ENCODE measurements at regions not wholly inside any gene's neighbourhood (a gene's known extent, or its start where the extent isn't known, plus 50 kb on each side); places are given as distances from the start of the nearest gene placed in this dataset.
"Not testable (repeated sequence)": the region's sequence is repeated elsewhere in the genome, so short reads cannot be mapped to it uniquely, and the experiment has no call there.

DNA sequence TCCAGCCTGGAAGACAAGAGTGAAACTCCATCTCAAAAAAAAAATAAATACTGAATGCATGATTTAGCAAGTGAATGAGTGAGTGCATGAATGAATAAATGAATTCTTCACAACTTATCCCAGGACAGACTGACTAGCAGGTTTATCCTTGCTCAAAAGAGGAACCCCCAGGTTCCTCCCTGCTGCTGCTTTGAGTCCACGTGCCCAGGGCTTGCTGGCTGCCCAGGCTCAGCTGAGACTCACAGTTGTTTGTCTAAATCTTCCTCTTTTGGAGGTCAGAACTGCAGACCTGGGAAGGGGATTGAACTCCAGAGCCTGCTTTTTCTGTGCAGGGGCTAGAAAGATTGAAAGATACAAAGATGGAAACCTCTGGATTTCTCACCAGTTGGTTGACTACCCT is 117.4 kb upstream of the TMEM45B start:
- DNase-seq (ENCODE audit: low read depth in 4 of 4, low spot score in 1 of 4) = no peak

DNA sequence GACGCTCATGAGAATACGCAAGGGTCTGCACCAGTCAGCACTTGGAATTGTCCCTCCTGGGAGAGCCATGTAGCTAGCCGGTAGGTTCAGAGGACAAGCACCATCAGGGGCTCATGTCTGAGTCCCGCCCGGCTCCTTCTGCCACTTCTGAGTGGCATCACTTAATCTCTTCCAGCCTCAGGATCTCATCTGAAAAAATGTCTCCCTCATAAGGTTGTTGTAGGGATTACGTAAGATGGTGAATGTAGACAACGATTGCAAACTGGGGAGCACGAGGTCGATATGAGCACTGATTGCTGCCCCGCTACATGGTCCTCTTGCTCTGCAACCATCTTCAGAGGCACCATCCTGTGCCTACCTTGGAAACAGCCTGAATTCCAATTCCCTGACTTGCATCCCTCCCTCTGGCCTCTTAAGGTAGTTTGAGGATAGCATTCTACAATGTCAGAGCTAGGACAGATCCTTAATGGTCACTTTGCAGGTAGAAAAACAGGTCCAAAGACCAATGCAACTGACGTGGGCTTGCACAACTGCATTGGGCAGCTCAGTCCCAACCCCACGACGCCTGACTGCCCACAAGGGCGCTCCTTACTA is 115.8 kb upstream of the TMEM45B start:
- DNase-seq (ENCODE audit: low read depth in 4 of 4, low spot score in 1 of 4) = no peak

DNA sequence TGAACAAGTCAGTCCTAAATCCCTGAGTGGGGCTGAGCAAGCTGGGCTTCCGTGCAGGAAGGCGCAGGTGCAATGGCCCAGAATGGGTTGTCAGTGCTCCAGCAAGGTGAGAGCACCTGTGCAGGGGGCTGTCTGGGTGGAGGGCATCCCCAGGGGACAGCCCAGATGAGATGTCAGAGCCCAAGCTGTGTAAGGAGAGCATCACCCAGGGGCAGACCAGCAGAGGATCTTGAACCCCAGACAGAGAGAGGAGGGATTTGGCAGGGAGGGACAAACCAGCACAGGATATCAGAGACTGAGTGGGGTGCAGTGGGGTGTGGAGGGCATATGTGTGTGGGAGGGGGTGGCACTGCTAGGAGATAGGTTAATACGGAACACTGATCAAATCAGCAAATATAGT is 114.9 kb upstream of the TMEM45B start:
- no peak for DNase-seq (ENCODE audit: low read depth in 4 of 4, low spot score in 1 of 4)

- no peak for DNase-seq (ENCODE audit: low read depth in 4 of 4, low spot score in 1 of 4)
These were observed 113.9 kb upstream of the TMEM45B start for GRCh38 chr11:129701706-129702105.

DNA sequence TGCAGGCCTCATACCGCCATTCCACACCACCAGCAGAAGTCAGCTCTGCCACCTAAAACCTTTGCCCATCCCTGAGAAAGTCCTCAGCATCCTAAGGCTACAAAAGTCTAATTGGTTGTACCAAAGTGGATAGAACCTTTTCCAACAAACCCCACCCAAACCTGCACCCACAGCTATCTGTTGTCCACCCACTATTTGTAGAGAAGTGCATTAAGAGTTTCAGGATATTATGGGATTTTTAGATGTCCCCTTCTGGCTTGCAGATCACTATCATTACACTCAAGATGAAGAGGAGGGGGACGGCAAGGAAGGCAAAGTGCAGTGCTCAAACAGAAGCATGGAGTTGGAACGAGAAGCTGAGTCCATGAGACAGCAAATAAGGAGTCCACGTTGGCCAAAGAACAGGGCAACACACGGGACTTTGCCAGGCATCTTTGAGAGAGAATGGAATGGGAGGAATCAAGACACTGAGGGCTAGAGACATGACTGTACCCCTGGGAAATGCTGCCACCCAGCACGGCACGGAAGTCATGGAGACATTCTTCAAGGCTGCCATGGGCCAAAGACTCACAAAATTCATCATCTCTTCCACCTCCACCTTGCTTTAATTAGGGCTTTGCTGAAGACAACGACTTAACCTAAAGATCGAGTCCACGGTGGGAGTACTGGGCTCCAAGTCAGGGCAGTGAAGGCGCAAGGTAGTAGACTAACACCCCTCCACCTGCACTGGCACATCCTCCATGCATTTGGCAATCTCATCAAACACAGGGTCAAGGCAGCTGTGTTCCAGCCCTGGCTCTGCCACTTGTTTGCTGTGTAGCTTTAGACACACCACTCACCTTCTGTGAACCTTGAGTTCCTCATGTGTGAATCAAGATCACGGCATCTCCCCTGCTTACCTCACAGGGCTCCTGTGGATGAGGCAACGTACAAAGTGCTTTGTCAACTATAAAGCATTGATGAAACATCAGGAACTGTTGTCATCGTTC is 112.9 kb upstream of the TMEM45B start:
- DNase-seq (ENCODE audit: low read depth in 4 of 4, low spot score in 1 of 4) = no peak

DNA sequence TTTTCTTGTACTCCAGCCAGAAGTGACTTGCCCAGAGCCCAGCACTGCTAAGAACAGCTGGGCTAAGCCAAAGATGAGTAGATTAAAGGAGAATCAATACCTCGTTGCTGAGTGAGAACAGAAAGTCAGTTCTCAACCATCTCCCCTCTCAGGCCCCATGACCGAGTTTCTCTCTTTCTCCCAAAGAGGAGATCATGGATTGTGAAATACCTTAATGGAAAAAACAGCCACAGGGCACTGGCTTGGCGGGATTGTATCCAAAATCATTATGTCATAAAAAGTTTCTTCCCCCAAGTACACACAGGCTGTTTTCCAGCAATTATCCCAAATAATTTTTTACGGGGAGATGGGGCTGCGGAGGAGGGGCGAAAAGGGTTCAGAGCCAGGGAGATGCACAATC is 111.8 kb upstream of the TMEM45B start:
- no peak for DNase-seq (ENCODE audit: low read depth in 4 of 4, low spot score in 1 of 4)

DNA sequence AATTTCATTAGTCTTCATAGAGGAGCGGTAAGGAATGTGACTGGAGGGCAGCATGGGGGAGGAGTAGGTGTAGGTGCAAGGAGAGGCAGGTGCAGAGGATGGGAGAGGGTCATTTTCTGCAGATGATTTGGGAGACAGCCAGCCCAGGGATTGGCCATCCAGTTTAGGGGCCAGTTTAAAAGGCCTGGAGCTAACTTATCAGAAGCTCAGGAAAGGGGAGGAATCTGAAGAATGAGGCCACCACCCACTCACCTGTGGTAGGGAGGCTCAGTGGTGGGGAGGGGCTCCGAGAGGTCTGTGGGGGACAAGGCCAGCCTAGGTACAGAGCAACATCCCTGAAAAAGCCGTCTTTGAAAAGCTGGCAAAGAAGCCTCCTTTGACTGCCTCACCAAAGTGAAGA is 110.8 kb upstream of the TMEM45B start:
- no peak for DNase-seq (ENCODE audit: low read depth in 4 of 4, low spot score in 1 of 4)

DNA sequence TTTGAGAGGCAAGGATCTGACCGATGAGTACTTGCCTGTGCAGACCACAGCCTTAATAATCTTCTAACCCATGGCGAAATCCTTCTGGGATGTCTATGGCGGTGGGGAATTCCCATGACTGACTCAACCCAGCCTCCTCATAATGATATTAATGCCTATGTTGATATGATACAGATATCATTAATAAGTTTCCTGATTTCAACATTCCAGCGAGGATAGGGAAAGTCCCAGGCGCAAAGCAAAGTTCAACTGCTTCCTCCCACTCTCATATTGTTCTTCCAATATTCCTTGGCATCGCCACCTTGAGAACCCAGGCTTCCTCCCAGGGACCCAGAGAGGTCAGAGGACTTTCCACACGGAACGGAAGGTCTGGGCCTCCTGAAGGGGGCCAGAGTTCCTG is 110.3 kb upstream of the TMEM45B start:
- no peak for DNase-seq (ENCODE audit: low read depth in 4 of 4, low spot score in 1 of 4)

- DNase-seq (ENCODE audit: low read depth in 4 of 4, low spot score in 1 of 4) = no peak
These were observed 109.7 kb upstream of the TMEM45B start for GRCh38 chr11:129705933-129706332.

DNA sequence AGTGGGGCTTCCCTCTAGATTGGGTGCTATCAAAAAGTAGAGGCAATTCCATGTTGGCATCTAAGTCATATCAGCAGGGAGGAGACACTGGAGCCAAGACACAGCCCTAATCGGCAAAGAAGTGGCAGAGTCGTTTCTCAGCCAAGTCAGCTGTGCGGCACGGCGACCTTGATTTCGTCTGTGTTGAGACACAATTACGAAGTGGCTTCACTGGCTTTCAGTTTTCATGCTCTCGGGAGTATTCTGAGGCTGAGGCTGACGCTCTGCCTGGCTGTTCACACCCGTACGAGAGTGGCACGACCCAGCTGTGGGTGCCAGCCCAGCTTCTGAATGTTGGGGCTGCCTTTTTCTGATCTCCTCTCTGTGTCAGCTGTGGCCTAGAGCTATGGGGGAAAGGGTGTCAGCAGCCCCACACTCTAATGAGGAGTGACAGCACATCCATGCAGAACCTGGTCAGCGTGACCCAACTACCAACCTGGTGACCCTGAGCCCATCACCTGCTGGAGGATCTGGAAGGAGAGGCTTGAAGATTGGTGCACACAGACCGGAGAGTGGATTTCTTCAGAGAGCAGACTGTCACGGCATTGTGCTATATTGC is 105.7 kb upstream of the TMEM45B start:
- DNase-seq (ENCODE audit: low read depth in 4 of 4, low spot score in 1 of 4) = no peak

DNA sequence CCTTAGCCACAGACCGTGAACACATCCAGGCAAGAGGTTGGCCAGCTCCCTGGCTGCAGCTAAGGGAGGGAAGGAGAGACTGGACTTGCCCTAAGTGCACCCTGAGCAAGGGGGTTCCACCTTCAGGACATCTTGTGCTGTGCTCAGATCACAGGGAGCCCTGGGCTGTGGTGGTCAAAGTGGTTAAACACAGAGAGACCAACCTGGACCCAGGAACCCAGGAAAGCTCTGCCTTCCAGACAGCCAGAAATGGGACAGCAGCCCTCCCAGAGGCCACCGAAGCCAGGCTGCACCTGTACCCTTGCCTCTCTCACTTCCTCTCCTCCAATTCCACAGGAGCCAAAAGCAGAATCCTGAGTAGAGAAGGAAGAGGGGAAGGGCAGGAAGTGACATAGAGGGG is 105.2 kb upstream of the TMEM45B start:
- DNase-seq (ENCODE audit: low read depth in 4 of 4, low spot score in 1 of 4) = no peak

- DNase-seq (ENCODE audit: low read depth in 4 of 4, low spot score in 1 of 4) = no peak
These were observed 103.9 kb upstream of the TMEM45B start for GRCh38 chr11:129711760-129712159.

DNA sequence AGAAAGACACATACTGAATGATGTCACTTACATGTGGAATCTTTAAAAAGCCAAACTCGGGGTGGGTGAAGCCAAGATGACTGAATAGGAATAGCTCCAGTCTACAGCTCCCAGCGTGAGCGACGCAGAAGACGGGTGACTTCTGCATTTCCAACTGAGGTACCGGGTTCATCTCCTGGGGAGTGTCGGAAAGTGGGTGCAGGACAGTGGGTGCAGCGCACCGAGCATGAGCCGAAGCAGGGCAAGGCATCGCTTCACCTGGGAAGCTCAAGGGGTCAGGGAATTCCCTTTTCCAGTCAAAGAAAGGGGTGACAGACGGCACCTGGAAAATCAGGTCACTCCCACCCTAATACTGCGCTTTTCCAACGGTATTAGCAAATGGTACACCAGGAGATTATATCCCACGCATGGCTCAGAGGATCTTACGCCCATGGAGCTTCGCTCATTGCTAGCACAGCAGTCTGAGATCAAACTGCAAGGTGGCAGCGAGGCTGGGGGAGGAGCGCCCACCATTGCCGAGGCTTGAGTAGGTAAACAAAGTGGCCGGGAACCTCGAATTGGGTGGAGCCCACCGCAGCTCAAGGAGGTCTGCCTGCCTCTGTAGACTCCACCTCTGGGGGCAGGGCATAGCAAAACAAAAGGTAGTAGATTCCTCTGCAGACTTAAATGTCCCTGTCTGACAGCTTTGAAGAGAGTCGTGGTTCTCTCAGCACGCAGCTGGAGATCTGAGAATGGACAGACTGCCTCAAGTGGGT is 103.0 kb upstream of the TMEM45B start:
- not testable (repeated sequence) for DNase-seq (ENCODE audit: low read depth in 4 of 4, low spot score in 1 of 4)

DNA sequence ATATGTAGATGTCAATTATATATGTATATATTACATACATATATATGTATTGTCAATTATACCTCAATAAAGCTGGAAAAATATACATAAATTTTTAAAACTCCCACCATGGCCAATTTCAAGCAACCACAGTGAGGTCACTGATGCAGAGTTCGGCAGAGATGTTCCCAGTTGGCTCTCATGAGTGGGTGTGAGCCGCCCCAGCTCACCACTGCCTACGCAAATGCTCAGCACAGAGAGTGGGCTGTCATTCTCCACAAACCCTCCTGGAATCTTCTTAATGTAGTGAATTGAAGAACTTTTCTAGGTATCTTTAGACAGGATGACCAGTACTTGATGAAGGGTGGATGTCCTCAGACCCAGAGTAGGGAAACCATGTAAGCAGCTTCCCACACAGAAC is 96.6 kb upstream of the TMEM45B start:
- DNase-seq (ENCODE audit: low read depth in 4 of 4, low spot score in 1 of 4) = no peak

DNA sequence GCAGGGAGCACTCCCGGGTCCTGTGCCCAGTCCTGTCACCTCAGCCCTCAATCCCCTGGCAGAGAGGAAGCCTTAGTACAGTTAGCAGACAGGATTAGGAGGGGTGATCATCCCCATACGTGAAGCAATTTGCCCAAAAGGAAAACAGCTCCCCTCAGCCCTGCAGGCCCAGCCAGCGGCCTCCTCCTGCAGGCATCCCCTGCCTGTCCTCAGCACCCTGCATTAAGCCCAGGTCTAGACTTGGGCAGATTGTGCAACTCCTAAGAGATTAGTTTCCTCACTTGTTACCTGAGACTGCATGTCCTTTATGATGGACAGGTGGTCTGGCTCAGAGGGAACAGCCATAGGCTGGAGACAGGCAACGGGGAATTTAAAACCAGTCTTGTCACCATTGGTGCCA is 95.5 kb upstream of the TMEM45B start:
- DNase-seq (ENCODE audit: low read depth in 4 of 4, low spot score in 1 of 4) = no peak

DNA sequence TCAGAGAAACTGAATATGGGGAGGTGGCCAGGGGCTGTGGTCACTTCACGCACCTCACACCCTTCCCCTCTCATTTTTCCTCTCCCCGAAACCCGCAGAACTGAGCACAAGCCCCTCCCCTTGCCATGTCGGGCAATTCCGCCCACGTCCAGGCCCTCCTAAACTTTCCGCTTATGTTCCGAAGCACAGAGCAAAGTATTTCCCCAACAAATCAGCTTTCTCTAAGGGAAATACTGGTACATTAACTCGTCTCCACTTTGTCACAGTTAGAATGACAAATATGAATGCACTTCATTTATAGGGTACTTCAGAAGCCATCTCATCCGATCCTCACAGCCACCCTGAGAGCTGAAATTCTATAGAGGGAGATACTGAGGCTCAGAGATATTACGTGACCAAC is 94.7 kb upstream of the TMEM45B start:
- DNase-seq (ENCODE audit: low read depth in 4 of 4, low spot score in 1 of 4) = no peak

GRCh38 chr11:129721685-129722084 is 94.0 kb upstream of the TMEM45B start:
- DNase-seq (ENCODE audit: low read depth in 4 of 4, low spot score in 1 of 4) = no peak

GRCh38 chr11:129722529-129722928 is 93.1 kb upstream of the TMEM45B start:
- DNase-seq (ENCODE audit: low read depth in 4 of 4, low spot score in 1 of 4) = no peak

DNA sequence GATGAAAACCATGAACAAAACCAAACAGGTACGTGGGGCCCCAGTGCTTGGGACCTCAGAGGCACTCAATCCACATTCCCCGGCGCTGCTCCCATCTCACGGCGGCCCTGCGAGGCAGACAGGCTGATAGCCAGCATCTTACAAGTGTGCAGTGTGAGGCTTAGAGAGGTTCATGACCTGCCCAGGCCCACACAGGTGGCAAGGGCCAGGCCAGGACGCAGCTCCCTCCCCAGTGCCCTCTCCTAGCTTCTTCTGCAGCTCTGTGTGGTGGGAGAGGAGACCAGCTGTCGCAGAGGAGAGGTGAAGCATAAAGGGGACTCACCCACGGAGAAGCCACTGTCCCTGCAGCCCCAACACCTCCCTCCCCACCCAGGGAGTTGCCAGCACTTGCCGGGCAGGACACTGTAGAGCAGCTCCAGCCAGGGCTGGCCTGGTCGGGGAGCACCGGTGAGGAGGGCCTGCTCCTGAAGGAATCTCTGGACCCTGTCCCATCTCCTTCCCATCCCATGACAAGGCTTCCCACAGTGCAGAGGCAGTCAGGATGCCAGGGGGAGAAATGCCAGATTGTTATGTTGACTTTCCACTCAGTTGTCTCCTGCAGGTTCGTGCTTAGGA is 92.4 kb upstream of the TMEM45B start:
- no peak for DNase-seq (ENCODE audit: low read depth in 4 of 4, low spot score in 1 of 4)

DNA sequence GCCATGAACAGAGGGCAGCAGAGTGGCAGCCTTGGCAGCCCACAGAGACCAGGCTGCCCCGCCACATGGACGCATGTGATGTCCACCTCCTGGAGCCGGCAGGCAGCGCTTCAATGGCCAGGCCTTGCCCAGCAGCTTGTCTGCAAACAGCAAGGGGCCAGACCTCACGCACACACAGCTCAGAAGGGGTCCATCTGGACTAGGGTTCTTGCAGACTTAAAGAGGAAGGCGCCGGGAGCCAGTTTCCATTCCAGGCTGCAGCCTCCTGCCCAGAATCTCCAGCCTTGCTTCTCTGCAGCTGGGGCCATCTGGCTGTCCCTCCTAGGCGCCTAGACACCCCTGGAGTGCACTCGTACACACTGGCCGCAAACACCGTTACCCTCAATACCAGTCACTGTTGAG is 91.9 kb upstream of the TMEM45B start:
- DNase-seq (ENCODE audit: low read depth in 4 of 4, low spot score in 1 of 4) = no peak

- no peak for DNase-seq (ENCODE audit: low read depth in 4 of 4, low spot score in 1 of 4)
These were observed 90.8 kb upstream of the TMEM45B start for GRCh38 chr11:129724866-129725265.
